Cerebellar cortex (tissue), 1 donor: ENCODE measurements at regions not wholly inside any gene's neighbourhood (a gene's known extent, or its start where the extent isn't known, plus 50 kb on each side); places are given as distances from the start of the nearest gene placed in this dataset.

Source experiments
- DNase-seq: peaks from one replicate; pipeline ENCODE4 v3.0.0-alpha.2; 2015; ENCODE audit warnings: low spot score

DNA sequence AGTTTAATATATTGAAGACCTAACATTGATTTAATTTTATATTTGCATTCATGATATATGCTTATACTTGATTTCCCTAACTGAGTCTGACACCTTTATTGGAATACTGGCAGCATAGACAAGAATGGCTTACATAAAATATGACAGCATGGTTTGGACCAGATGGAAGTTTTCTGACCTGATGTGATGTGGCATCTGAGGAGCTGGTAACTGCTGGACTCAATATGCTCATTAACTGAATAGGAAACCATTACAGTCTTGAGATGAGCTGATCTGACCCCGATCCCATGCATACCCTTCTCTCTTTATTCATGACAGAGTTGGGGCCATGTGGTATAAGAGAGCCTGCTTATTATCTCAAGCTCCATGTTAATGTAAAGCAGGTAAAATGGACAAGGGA lies 604.8 kb upstream of the SEL1L start:
- no peak for DNase-seq

DNA sequence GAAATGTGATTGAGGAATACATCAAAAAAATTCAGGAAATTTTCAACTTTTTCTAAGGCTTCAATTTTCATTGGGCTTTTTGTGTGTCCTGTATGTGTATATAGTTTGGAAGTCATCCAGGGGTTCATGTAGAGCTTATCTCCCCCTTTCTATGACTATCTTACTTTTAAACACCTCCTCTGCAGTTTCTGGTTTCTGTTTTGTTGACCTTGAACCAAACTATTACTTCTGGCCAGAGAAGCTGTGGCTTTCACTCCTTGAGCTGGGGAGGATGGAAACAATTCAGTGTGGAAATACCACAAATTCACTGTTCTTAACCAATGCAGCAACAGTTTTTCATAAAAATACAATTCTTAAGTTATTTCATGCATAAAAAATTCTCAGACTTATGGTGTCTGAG lies 613.2 kb upstream of the SEL1L start:
- DNase-seq: no peak

DNA sequence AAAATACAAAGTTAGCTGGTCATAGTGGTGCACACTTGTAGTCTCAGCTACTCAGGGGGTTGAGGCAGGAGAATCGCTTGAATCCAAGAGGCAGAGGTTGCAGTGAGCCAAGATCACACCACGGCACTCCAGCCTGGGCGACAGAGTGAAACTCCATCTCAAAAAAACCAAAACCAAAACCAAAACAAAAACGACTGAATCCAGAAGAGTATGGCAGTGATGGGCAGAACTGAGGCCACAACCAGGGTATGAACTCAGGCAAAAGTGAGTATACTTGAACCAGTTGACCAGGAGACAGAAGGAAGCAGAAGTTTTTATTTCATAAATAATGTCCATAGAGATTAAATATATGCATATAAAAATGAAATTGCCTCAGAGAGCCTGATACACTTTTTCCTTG lies 620.0 kb upstream of the SEL1L start:
- DNase-seq: no peak

DNA sequence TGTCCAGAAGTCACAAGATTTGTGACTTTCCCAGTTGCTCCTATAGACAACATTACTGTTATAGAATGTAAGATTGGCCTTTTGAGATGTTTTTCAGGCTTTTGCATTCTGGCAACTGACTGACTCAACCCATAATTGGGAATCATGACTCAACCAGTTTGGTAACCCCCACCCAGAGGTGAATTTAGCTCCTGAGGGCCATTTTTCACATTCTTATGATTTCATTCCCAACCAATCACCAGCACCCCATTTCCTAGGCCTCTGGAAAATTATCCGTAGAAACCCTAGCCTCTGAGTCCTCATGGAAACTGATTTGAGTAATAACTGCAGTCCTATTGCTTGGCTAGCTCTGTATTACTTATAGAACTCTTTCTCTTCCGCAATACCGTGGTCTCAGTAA lies 626.0 kb upstream of the SEL1L start:
- DNase-seq: no peak

DNA sequence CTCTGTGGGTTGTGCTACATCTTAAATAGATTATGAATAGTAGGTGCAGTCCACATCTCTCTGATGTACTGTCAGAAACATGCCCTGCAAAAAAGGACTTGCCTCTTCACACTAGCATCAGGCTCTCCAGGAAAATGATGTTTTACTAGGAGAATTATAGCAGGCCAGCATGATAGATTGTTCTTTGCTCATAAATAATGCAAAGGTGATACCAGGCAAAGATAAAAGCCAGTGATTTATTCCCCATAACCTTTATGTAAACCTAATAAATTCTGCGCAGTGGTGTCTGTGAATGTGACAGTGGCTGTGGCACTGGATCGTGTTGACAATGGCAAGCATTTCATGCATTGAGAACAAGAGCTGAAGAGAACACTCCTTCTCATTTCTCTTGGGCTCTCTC lies 646.5 kb upstream of the SEL1L start:
- no peak for DNase-seq

DNA sequence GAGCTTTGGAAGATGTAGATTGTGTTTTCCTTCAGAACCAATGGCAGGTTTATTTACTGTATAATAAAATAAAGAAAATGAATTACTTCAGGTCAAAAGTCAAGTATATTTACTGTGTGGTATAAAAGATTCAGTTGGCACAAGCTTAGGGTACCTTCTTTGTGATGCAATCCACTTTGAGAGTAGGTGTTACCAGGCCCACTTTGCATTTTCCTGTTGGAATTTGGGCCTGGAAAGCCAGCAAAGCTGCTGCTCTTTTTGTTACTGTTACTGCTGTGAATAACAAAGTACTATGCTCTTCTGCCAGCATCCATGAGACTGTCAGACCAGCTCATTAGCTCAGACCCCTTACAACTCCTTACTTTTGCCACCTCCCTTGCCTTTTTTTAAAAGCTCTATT lies 649.0 kb upstream of the SEL1L start:
- DNase-seq: no peak

DNA sequence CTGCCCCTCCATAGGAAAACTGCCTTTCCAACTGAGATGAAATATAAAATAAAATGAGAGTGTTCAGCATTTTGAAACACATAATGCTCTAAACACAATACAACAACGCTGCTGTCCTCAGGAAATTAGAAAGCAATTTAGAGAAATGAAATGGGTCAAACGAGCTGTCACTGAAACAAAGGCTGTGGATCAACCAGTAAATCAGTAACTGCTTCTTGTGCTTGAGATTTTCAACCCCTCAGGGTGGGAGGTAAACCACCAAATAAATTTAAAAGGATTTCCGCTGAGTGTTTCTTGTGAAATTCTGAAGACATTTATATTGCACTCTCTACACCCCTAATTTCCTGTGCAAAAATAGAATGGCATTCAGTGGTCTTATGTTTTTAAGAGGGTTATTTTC lies 657.1 kb upstream of the SEL1L start:
- DNase-seq: no peak

DNA sequence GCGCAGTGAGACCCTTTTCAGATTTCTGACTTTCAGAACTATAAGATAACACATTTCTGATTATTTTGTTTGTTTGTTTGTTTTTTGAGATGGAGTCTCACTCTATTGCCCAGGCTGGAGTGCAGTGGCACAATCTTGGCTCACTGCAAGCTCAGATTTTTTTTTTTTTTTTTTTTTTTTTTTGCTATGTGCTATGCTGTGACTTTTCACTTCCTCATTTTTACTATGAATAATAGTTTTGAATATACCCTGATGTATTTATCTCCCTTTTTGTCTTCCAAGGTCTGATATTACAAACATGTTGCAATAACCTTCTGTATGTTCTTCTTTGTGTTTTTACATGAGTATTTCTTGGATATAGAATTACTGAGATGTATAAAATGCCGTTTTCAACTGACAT lies 658.7 kb upstream of the SEL1L start:
- DNase-seq: no peak

DNA sequence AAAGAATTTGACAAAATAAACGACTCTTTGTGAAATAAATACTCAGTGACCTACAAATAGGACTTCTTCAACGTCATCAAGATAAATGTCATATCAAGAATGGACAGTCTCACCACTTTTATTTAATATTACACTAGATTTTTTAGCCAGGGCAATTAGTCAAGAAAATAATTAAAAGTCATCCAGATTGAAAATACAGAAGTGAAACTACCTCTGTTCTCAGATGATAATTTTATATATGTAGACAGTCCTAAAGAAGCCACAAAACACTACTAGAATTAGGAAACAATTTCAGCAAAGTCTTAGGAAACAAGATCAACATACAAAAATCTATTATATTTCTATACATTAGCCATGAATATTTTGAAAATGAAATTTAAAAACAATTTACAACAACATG lies 689.6 kb upstream of the SEL1L start:
- no peak for DNase-seq

DNA sequence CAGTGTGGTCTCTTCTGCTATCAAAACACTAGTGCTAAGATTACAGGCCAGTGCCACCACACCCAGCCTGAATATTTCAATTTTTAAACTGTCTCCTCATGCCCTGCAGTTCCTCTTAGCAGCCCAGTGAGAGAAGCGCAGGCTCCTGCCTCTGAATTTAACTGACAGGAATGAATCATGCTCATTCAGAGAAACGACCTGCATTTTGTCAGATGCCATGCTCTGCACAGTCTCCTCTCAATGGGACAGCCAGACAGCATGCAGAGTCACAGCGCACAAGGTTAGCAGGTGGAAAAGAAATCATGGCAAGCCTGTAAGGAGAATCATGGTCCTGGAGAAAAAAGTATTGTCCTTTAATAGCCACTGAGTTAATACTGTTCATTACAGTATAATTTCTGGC lies 691.0 kb upstream of the SEL1L start:
- no peak for DNase-seq

DNA sequence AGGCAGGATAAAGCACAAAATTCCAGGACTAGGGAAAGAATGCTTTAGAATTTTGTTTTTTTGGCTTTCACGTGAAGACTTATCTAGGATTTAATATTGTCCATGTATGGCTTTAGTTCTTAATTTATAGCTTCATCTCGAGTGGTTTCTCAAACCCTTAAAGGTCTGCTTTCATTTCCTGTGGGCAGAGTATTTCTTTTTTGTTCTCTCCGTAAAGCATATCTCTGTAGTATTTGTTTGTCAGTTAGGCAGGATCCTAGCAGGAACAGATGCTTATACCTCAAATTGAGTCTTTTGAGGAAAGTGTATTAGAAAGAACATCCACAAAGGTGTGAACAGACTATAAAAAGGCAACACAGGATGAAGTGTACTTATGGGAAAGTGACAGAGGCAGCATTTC lies 697.1 kb upstream of the SEL1L start:
- no peak for DNase-seq

DNA sequence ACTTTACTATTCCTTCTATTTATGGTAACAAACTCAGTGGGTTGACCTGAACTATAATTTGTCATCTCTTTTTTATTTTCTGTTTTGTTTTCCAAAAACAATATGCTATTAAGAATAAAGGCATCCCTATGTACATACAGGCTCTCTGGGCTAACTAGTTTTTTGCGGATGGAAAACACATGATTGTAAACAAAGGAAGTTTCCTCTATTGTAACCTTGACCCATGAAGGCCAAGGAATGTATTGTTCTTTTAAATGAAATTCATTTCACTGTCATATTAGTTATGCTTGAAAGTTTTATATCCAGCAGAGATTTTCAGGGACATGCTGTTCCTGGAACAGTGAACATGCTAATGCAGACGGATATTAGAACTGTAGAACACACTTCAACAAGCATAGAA lies 705.0 kb upstream of the SEL1L start:
- no peak for DNase-seq

DNA sequence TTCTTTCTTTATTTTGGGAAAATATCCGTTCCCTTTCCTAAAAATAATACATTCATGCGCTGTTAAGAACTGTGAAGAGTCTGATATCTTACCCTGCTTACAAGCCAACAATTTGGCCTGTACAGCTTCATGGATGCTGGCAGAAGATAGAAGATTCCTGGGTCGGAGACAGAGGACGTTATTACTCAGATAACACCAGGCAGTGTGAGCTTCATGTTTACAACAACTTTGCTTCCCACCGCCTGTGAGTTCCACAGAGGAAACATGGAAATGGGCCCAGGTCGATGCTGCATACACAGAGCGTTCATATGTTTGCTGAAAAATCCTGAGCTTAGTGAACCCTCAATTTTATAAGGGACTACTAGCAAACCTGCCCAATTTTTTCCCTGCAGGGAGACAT lies 705.6 kb upstream of the SEL1L start:
- DNase-seq: no peak

DNA sequence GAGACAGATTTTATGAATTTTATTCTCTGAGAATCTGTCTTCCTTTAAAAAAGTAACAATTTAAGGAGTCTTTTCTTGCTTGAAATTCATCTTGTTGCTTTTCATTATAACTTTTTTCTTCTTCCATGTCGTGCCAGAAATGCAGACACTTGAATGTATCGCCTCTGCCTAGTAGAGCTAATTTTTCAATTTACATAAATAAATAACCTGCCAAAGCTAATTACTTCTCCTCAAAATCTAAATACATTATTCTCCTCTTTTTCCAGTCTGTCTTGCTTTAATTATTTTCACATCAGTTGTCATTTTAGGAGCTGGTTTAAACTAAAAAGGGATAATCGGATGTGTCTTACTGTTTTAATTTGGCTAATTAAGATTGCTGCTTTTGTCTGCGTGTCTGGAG lies 711.1 kb upstream of the SEL1L start:
- DNase-seq: no peak

DNA sequence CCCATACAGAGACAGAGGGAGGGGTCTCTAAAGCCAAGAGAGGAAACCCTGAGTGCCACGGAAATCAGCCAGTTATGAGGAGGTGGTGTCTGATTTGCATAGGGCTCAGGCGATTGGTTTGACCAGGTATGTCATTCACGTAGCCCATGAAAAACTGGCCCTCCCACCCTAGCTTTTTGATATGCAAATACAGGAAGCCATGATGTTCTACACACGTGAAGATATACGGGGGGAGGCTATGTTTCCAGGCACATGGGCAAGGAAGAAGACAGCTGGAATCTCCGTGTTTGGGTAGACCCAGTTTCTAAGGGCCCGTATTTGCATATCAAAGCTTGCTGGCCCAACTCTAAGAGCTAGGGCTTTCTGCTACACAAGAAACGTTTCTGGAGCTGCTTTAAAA lies 717.8 kb upstream of the SEL1L start:
- DNase-seq: no peak

DNA sequence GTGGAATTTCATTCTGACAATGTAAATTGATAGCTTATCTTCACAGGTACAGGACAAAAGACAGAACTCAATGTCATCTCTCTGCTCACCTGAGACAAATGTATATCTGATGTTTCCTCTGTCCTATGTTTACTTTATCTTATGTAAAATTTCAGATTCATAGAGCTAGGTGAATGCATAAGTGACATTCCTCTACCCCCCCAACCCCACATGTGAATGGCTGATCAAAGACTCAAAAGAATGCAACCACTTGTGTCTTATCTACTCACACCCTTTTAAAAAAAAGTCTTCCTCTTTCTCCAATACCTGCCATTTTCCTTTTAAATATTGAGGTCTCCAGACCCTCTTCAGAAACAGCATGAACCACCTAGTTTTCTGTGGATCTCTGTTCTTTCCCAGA lies 736.6 kb upstream of the SEL1L start:
- no peak for DNase-seq

DNA sequence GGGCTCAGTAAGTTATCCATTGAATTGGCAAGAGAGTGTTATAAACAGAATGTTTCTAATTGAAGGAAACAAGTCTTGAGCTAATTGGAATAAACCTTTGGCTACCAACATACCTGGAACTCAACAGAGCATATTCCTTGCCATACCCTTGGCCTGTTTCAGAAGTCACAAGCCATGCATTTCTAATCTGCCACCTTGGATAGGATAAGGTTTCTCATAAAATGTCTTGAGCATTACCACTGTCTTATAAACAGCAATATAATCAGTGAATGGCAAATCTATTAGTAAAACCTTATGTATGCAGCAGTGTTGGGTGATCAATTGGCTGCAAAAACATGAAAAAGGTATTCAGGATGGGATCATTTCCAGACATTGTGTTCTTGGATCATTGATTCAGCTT lies 765.2 kb upstream of the SEL1L start:
- no peak for DNase-seq

DNA sequence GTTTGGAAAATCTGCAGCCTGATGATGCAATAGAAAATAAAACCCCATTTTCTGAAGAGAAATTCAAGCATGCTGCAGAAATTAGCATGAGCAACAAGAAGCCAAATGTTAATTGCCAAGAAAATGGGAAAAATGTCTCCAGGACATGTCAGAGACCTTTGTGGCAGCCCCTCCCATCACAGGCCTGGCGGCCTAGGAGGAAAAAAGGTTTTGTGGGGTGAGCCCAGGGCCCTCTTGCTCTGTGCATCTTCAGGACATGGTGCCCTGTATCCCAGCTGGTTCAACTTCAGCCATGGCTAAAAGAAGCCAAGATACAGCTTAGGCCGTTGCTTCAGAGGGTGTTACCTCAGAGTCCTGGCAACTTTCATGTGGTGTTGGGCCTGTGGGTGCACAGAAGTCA lies 775.5 kb upstream of the SEL1L start:
- no peak for DNase-seq

DNA sequence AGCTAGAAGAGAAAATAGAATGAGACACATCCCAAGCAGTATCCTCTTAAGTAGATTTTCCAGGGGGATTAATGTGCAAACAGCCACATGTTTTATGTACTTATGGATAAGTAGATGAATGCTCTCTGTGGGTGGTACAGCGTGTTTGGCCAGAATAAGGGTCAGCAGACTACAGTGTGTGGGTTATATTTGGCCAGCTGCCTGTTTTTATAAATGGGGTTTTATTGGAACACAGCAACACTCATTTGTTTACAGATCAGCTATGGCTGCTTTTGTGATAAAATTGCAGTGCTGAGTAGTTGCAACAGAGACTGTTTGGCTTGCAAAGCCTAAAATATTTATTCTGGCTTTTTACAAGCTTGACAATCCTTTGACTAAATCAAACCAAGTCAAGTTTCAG lies 780.2 kb upstream of the SEL1L start:
- no peak for DNase-seq

DNA sequence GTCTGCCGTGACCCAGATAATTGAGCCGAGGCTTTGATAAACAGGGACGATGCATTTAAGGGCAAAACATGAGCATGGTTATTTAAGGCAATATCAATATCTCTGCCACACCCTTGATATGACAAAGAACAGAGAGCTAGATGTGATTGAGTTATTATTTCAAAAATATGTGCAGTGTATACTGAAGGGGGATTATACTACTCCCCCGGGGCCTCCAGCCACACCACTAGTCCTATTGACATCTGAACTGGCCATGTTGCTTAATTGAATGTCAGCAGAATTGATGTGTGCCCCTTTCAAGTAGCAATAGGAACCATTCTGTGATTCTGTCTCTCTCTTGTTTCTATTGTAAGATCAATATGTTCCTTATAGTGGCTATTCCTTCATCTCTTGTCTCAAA lies 794.8 kb upstream of the SEL1L start:
- no peak for DNase-seq

DNA sequence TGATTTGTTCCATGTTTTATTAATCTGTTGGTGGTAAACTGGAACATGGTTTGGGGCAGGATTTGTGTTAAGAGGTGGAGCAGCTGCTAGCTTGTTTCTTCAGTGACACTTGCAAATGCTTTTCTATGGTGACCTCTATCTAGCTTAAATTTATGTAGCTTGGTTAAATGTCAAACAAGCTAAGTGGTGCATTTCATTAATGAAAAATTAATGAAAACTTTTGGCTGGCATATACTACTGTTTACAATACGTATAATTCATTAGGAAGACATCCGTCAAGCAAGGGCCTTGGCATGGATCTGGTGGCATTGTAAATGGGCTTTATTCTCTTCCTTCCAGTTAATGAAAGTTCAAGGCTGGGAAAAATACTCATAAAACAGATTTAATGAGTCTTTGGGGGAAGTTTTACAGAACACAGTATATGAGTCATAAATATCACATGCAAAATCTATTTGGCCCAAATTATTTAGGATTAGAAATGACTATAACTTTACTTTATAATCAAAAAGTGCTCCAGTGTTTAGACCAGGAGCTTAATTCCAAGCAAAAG lies 807.7 kb upstream of the SEL1L start:
- DNase-seq: no peak

DNA sequence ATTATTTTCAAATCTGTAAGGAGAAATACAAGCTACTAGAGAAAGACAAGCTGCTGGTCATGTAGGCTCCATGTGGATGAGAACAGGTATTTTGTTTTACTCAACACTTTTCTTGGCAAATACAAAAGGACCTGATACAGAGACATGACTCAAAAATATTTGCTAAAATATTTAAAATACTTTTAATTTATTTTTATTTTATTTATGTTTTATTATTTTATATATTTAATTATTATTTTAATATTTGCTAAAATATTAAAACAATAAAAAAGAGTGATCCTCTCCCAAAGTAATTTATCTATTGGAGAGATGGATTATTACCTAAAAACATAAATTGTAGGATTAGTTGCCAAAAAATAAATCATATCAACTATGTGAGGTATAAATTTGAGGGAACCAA lies 808.9 kb upstream of the SEL1L start:
- DNase-seq: no peak

DNA sequence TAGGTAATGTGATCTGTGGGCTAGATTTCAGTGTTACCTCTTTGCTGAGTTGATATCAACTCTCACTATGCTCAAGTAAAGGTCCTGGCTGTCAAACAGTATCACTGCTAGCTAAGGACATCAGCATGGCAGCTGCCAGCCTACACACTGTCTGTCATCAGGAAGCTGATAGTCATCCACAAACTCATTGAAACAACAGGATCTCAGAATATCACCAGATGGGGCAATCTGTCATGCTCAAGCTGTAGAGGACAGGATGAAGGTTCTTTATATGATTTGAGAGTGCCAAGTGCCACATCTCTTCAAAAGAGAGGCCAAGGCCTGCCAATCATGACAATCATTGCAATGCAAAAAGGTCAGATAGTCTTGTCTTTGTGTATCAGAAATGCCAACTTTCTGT lies 811.5 kb upstream of the SEL1L start:
- no peak for DNase-seq

DNA sequence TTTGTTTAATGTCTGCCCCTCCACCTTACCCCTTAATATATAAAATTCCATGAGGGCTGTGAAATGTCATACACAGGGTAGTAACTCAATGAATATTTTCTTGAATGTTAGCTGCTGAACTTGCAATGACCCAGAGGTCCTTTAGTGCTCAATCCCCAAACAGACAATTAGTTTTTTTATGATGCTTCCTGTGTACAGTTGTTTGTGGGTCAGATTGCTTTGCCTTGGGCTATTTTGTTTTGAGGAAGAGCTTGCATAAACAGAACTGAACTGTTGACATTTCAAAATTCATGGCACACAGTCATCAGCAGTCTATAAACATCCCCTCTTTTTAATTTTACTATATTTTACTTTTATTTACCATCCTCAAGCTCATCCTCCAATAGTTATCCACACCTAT lies 820.5 kb upstream of the SEL1L start:
- no peak for DNase-seq

DNA sequence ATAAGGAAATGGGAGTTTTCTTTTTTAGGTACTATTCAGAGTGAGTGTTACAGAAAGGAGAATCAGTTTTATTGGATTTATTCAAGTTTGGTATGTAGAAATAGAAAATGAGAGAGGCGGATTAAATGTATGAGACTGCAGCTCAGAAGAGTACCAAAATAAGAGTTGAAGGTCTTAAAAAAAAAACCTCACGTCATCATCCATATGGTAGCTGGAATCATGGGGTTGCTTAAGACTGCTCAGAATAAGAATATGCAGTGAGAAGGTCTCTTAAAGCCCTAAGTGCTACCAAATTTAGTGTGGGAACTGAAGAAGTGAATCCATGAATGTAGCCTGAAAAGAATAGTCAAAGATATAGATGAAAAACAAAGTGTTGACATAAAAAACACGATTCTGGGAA lies 825.5 kb upstream of the SEL1L start:
- no peak for DNase-seq
